ENCODE measurements at regions not wholly inside any gene's neighbourhood (a gene's known extent, or its start where the extent isn't known, plus 50 kb on each side); places are given as distances from the start of the nearest gene placed in this dataset.

- TF ChIP-seq TAF1 (IDR thresholded peaks at IDR 0.05; ENCODE audit: borderline replicate concordance, insufficient read depth, low read length) (no peak), SIN3A (IDR thresholded peaks at IDR 0.05; ENCODE audit: borderline replicate concordance, insufficient read depth, low read length) (no peak), POLR2AphosphoS5 (IDR thresholded peaks at IDR 0.05; ENCODE audit: low read depth, low read length) (no peak)
Observed at GRCh38 chr5:4420177-4420576, 720.0 kb upstream of the ADAMTS16 start.

Measured in PFSK-1 (cell line).